GM19240 (cell line): ENCODE measurements at regions not wholly inside any gene's neighbourhood (a gene's known extent, or its start where the extent isn't known, plus 50 kb on each side); places are given as distances from the start of the nearest gene placed in this dataset.

ENCODE experiments used
- DNase-seq: peaks from one replicate; pipeline ENCODE4 v3.0.0; 2011; ENCODE audit warnings: low spot score; ENCODE audit not compliant: insufficient read length

DNA sequence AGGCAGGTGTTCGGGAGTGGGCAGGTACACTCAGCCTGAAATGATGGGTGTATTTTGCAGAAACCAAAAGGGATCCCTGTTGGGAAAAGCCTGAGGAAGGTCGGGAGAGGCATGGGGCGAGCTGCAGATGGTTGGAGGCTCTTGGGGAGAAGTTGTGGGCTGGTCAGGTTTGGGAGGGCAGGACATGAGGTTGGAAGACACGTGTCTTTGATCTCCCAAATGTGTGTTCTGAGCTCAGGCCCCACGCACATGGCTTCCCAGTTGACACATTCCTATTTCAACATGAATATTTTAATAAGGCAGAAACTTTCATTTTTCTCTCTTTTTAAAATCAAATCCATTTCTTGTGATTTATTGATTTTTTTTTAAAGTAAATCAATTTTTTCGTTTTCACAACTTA lies 1003.3 kb downstream of the TBC1D22A start:
- no peak for DNase-seq

DNA sequence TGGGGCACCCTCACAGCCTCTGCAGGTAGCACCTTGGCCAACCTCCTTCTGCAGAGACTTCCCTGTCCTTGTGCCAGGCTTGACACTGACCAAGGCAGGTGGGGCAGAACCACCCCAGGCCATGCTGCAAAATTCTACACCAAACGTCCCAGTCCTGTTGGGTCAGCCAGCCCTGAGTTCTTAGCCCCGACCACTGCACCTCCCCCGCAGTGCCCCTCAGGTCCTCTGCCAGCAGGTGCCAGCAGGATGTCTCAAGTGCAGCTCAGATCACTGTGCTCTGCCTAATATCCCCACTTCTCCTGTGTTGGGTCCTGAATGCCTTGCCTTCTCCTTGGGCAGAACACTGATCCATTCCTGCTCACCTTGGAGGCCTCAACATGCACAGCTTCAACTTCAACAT lies 999.7 kb downstream of the TBC1D22A start:
- DNase-seq, result no peak

GRCh38 chr22:47759909-47760308 lies 997.5 kb downstream of the TBC1D22A start:
- DNase-seq, result no peak

- DNase-seq, result no peak
Observed at GRCh38 chr22:47757741-47758140, 995.3 kb downstream of the TBC1D22A start.

GRCh38 chr22:47750086-47750485 lies 987.6 kb downstream of the TBC1D22A start:
- DNase-seq, result no peak

DNA sequence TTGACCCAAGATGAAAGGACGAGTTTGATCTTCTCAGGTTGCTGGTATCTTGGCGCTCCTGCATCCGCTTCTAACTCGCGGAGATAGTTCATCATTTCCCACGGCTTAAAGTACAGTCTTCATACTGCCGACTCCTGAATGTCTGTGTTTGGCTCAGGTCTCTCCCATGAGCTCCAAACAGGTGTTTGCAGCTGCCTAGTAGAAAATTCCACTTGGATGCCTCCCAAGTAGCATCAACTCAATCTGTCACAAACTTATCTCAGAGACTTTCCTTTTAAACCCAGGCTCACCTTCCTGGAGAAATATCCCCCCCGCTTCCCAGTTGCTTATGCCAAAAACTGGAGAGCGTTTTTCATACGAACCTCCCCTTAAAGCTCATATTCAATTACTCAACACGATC lies 986.5 kb downstream of the TBC1D22A start:
- DNase-seq, result no peak

- no peak for DNase-seq
Observed at GRCh38 chr22:47748271-47748670, 985.8 kb downstream of the TBC1D22A start.

DNA sequence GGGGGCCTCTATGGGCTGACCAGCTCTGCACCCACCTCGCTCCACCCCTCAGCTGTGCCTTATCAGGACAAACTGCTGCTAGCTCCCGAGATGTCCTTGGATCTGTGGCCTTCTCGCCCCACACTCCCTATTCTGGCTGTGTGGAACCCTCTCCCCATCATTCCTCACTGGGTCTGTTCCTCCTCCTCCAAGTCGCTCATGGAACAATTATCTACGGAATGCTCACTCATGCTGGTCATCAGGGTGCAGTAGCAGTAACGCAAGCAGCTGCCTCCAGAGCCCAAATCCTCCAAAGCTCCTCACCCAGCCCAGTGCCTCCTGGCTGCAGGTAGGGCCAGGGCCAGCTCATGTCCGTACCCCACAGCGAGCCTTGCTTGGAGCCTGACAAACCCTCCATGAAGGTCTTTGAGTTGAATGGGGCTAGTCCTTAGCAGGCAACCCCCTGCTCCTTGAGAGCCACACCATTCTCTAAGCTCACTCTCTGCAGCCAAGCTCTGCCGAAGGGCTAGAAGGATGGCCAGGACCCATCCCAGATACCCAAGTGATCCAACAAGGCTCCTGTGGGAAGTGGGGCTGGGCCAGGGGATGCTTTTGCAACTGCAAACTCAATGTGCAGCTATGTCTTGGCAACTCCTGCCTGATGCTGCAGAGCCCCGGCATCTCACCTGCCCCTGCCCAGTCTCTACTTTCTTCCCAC lies 977.8 kb downstream of the TBC1D22A start:
- DNase-seq, result no peak

- DNase-seq, result no peak
Observed at GRCh38 chr22:47739291-47740015, 977.0 kb downstream of the TBC1D22A start.

DNA sequence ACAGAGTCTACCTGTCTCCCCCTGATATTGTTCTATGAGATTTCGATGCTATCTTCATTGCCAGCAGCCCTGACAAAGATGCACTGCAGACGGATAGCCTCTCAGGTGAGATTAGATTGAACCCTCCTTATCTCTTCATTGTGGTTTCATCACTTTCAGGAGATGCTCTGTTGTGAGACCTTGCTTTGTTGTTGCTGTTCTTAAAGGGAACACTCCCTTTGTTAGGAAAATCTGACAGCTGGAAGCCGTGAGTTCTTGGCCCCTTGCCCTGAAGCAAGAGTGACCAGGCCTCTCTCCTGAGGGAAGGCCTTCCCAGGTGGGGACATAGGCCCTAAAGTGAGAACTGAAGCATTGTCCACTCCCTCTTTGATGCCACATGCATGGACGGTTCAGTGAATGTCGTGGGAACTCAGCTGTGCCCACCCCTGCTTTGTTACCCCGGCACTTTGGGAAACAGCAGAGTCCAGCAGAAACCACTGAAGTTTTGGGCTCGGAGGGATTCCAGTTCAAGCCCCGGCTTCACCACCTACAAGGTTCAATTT lies 976.1 kb downstream of the TBC1D22A start:
- no peak for DNase-seq

DNA sequence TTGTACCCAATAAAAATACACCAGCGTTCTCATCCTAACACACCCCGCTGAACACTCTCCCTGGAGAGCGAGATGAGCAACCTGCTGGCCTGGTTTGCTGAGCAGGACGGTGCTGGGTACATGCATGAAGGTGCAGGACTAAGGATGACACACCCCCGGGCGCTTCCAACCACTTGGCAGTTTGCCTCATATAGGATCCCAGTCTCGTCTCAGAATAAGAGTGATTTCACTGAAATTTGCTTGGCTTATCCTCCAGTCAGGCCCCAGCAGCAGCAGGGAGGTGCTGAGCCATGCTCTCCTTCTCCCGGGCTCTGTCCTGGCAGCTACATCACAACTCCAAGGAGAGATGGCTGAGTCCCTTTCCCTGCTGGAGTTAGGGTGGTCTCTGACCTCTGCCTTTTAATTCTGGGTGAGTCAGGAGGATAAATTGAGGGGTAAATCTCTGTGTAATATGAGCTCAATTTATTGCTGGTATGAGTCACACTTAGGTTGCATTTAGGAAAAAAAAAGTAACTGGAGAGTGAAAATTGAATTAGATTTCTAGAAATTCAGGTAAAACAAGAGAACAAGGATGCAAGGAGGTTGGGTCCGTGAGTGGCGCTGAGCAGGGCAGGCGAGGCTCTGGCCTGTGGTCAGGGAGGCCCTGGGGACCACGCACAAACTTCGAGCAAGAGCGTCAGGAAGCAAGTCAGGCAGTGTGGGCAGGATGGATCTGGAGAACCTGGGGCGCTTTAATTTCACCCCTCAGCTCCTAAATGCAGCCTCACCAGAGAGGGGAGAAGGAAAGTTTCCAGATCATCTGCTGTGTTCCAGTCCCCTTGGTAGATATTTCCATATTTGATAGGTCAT lies 974.0 kb downstream of the TBC1D22A start:
- no peak for DNase-seq

- DNase-seq, result no peak
Observed at GRCh38 chr22:47734511-47734910, 972.1 kb downstream of the TBC1D22A start.

GRCh38 chr22:47727641-47728040 lies 965.2 kb downstream of the TBC1D22A start:
- DNase-seq, result no peak

GRCh38 chr22:47724751-47725150 lies 962.3 kb downstream of the TBC1D22A start:
- no peak for DNase-seq

- DNase-seq, result no peak
Observed at GRCh38 chr22:47724030-47724429, 961.6 kb downstream of the TBC1D22A start.

DNA sequence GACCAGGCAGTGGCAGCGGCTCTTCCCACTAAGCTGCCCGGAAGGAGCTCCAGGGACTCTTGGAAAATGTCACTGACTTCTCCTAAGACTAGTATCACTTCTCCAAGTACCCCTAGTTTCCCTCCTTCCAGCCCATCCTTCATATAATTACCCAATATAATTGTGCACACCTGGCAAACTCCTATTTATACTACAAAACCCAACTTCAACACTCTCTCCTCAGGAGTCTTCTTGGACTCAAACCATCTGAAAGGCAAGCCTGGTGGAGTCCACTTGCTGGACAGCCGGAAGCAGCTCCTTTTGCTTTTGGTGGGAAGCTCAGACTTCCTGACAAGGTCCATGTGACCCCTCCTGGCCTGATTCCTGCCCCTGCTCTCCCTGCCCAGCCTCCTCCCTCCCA lies 955.9 kb downstream of the TBC1D22A start:
- no peak for DNase-seq

DNA sequence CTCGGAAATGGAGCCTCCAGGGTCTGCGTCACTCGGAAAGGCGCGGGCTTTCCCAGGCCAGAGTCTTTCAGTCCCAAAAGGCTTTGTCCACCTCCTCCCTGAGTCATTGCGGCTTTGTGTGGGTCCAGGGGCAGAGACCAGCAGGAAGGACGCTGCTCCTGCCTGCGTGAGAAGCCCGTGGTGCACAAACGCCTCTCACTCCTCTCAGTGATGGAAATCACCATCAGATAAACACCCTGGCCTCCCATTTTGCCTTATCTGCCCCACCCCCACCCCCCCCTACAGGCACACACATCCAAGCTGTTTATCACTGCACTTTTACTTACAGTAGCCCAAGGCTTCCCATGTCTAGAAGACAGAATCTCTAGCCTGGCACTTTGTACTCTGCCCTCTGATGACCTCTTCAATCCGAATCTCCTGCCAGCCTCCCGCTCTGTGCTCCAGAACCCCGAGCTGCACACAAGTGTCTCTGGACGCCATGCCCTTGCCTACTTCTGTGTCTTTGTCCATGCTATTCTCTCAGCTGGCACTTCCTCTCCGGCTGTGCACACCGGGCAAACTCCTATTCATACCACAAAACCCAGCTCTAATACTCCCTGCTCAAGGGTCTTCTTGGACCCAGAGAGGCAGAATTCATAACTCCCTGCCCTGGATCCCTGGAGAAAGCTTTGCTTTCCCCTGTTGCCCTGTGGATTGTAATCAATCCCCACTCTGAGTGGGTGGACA lies 954.6 kb downstream of the TBC1D22A start:
- DNase-seq, result no peak

DNA sequence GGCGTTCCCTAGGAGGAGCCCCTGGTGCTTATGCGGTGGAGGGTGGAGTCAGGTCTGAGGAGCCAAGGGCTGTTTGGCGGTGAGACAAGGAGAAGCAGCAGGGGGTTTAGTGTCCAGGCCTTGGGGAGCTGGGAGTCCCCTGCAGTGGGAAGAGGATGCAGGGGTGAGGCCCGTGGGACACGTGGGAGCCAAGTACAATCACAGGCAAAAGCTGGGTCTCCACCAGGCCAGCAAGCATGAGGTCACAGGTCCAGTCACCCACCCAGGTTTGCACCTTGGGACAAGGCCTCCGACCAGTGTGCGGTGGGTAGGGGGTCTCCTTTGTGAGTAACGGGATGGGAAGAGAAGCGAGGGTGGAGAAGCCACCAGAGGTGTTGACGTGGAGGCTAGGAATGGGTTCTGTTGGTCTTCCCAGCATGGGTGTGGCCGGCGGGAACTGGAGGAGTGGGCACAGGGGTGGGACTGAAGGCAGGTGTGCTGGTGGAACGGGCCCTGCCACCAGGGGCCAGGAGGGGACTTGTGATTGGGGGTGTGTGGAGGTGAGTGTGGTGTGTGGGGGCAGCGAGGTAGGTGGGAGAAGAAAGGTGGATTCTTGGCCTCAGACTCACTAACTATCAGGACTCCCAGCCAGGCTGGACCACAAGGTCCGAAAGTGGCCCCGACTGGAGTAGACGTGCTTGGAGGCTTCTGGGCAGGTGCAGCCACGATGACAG lies 953.6 kb downstream of the TBC1D22A start:
- DNase-seq, result no peak

DNA sequence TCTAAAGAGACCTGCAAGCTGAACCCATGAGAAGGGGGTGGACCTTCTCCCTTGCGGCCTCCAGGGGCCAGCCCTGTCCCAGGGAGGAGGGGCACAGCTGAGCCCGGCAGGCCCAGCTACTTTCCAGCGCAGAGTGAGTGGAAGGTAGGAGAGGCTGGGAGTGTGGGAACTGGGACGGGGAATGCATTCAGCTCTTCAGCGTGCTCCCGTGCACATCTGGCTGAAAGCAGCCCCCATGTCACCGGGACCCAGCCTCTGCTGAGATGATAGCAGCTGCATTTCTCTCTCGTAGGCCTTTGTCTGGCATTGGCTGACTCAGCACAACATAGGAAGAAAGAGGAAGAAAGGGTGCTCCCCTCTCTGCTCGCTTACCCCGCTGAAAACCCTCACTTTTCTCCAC lies 951.5 kb downstream of the TBC1D22A start:
- DNase-seq, result no peak

- DNase-seq, result no peak
Observed at GRCh38 chr22:47710135-47710534, 947.7 kb downstream of the TBC1D22A start.

DNA sequence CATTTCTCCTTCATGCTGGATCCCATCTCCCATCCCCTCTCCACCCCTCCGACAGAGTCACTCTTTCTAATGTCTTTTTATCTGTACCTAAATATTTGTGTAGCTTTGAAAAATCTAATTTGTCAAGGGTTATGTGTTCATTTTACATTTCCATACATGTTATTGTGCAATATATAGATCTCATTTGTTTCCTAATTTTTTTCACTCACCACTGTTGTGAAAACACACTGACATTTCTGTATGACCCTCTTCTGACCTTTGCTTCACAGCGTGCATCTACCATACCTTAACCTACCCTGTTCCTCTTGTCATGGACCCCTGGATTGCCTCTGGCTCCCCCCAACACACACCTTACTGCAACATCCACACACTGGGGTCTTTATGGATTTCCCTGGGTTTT lies 942.9 kb downstream of the TBC1D22A start:
- DNase-seq, result no peak
